ENCODE measurements at regions not wholly inside any gene's neighbourhood (a gene's known extent, or its start where the extent isn't known, plus 50 kb on each side); places are given as distances from the start of the nearest gene placed in this dataset.

DNA sequence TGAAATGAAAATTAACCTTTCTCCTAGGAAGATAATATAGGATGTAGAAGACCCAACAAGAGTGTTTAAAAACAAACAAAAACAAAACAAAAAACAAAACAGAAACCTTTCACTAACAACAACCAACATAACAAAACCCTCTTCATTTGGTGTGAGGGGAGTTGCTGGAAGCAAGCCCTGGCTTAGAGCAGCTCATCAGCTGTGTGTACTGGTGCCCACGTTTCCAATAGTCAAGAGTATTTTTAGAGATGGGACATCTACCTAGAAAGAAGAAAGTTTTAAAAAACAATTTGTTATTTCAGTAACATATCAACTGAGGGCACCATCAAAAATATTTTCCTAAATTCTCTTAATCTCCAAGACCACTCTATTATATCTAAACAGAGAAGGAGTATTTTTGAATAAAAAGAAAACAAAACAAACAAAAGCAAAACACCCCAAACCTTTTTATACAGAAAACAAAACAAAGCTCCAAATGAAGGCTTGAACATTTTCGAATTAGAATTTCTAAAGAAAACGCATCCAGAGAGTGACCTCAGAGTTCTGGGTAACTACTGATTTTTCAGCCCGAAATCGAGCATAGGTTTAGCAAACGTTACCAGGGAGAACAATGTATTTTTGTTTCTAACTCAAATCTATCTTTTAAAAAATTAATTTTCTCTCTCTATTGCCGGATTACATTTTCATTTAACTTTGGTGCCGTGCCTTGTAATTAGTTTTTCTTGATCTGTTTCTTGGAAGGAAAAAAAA lies 134.6 kb downstream of the INSIG2 start:
- DNase-seq = no peak

DNA sequence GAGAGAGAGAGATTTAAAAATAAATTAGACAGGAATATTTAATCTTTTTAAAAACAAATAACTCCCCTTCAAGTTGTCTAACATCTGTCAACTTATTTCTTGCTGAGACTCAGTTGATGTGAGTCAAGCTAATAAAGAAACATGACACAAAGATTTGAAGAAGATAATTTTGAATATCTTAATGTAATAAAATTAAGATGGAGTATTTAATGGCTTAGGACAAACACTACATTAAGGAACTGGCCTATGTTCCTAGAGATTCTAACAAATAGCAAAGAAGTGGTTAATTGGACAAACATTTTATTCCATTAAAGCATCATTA lies 134.0 kb downstream of the INSIG2 start:
- DNase-seq = no peak

DNA sequence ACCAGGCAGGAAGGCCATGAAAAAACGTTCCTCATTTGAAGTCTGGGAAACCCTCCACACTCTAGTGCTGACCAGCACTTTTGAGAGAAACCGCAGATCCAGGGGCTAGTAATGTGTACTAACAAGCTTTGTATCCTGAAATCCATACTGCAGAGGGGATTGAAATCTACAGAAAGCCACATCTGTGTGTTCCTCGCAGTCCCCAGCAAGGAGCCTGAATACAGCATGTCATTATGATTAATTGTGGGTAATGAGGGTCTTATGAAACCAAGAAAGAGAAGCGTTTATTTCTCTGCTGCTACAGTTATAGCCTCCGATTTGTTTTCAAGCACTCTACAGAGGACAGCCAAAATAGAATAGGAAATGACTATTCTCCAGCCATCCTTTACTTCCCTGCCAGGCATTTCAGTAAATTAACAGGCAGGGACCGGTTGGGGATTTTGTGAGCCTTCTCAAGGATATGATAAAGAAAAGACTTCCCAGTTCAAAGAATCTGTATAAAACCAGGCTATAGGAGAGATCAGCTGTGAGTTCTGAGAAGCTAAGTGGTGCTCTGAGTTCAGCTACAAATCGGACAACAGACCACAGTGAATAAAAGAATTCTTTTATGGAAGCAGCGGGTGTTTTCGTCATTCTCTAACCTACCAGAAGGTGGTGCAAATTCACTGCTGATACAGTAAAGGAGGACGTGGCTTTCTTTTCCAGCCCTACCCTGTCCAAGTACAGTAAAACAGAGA lies 133.4 kb downstream of the INSIG2 start:
- peak; percentile 45 for DNase-seq

DNA sequence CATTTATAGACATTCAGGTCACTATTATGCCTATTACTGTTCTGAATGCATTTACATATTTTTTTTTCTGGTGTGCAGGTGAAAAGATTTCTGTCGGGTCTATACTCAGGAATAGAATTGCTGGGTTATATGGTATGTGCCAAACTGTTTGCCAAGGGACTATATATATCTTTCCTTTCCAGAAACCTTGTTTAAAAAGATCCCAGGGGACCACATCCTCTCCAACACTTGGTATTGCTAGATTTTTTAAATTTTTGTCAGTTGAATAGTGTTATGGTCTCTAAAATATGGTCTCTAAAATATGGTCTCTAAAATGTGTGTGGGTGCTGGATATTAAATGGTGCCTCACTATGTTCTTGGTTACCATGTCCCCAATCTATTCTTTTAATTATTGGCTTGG lies 131.3 kb downstream of the INSIG2 start:
- DNase-seq = no peak

DNA sequence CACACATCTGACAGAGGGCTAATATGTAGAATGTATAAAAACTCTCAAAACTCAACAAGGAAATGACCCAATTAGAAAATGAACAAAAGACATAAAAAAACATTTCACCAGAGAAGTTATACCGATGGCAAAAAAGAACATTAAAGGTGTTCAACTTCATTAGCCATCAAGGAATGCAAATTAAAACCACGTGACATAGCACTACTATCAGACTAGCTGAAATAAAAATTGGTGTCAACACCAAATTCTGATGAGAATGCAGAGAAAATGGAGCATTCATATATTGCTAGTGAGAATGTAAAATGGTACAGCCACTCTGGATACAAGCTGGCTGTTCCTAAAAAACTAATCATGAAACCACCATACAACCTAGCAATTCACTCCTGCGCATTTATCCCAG lies 128.0 kb downstream of the INSIG2 start:
- DNase-seq = no peak

DNA sequence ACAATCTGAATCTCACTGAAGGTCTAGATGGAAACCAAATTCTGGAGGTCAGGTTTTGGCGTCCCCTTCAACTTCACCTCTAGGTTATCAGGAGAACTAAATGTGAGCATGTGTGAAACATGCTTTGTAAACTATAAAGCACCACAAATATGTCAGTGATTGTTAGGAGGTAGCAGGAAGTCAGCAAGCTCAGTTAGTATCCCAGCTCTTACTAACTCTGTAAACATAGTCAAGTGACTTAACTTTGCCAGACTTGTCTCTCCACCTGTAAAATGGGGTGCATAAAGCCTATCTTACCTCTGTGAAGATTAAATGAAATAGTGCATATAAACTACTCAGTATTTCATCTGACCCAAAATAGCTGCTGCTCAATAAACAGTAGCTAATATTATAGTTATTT lies 121.5 kb downstream of the INSIG2 start:
- no peak for DNase-seq

DNA sequence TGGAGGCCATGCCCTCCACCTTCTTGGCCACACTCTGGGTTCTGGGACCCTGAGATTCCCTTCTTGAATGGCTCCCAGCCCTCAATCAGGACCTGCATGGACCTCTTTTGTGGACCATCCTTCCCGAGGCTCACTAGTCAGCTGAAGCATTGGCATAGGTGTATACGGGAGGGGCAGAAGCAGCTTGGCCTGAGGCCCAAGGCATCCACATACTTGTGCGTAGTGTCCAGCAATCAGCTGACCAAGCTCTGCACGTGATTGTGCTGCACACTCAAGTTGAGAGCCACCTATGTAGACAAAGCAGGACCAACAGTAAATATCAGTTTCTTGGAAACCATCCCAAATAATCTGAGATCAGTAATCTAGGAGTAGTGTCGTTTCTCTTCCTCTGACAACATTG lies 119.6 kb downstream of the INSIG2 start:
- no peak for DNase-seq

DNA sequence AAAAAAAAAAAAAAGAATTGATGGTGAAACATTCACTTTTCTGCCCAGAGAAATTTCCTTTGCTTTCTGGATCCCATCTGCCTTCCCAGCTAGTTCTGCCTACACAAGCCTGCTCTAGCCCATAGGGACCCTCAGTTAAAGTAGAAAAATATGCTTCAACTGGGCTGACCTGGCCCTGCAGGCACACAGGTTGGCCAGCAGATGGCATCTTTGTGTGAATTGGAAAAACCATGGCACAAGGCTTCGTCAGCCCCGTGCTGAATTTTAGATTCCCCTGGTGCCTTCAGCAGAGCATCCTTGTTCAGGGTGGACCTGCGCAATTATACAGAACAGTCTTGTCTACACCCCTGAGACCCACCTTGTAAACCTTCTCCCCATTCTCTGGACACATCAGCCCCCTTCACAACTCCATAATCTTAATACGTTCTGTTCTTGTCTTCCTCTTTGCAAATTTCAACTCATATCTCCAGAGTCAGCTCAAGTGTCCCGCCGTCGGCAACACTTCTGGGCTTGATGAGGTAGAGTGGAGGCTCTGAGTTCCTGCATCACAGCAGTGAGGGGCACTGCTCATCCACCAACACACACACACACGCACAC lies 114.5 kb downstream of the INSIG2 start:
- peak; percentile 71 for DNase-seq

DNA sequence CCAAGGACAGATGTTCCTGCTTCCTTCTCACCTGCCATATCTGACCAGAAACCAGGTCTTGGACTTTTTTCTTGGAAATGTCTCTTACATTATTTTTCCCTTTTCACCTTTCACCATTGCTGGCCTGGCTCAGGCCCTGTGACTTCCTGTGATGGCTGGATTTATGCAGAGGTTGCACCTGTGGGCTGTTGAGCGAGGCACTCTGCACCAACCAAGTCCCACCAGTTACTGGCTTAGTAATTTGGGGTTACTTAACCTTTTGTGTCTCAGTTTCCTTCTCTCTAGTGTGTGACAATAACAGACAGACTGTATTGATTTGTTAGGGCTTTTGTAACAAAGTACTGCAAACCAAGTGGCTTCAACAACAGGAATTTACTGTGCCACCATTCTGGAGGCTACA lies 110.0 kb downstream of the INSIG2 start:
- DNase-seq = no peak

DNA sequence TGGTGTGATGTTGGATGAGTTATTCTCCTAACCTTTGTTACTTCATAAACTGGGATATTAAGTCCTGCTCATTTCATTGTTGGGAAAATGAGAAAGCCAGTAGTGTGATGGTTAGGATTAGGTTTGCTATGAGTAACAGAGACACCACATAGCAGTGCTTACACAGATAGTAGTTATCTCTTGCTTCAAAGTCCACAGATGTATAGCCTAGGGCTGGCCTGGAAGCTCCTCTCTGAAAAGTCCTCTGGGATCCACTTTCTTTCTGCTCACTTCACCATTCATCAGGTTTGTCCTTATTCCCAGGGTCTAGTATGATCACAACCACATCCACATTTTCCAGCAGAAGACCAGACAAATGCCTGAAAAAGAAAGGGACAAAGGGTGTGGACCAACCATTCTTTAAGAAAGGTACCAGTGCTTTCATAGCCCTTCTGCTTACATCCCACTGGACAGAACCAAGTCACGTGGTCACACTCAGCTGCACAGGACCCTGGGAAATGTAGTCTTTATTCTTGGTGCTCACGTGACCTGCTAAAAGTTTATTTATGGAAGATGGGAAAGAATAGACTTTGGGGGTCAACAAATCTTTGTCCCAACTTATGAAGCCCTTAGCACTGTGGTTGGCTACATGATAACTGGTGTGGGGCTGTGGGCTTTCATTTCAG lies 108.9 kb downstream of the INSIG2 start:
- no peak for DNase-seq

DNA sequence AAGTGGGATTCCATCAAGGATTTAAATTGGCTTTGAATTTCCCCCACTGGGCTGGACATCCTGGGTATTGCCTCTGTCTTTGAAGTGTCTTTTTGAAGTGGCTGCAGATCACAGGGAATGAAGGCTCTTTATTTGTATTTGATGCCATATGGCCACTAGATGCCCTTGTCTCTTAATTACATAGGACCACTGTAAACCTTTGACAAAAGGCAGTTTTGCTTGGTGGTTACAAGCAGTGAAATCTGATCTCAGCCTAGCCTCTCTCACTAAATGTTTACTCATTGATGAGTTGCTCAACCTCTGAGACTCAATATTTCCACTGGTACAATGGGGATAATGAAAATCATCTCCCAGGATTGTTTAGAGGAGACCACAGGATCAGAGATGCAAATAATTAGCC lies 102.2 kb downstream of the INSIG2 start:
- no peak for DNase-seq

DNA sequence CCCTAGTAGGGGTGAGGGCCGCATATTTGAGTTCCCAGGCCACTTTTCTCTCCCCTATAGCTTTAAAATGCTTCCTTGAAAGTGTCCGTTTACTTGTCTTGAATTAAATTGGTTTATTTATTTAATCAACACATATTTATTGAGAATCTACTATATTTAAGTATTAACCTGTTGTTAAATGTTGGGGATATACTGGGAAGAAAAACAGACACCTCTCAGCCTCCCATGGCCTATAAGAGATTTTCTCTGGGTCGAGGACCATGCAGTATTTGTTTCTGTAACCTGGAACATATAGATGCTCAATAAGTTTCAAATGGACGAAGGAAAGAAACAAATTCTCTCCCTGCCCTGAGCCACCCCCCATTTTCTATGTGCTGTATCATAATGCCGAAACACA lies 98.6 kb downstream of the INSIG2 start:
- no peak for DNase-seq

DNA sequence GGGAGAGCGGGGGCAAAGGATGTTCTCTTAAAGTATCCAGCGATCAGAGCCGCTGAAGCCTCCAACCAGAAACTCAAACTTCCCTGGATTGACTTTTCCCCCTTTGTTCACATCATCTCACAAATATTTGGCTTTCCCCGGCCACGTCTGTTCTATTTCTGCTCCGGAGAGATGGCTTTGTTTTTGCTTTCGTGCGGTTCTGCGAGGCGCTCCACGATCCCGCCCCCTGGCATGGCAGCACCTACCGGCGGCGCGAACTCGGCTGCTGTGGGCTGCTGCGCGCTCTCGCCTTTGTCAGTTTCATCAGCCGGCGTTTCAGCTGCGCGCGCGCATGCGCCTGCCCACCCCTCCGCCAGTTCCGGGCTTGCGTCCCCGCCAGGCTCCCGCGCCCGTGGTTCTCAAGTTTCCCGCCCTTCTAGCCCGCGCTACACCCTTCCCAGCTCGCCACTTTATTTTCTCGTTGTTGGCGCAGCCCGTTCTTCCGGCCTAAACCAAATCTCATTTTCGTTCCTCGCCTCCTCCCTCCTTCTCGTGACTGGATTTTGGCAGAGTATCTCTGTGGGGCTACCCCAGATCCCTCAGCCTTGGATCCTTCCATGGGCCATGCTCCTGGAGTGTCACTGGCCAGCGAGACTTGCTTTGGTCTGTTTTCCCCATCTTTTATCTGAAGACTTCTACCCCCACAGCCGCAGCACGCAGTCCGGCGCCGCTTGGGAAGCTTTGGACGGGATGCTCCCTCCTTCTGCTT lies 98.0 kb downstream of the INSIG2 start:
- peak; percentile 91 for DNase-seq

DNA sequence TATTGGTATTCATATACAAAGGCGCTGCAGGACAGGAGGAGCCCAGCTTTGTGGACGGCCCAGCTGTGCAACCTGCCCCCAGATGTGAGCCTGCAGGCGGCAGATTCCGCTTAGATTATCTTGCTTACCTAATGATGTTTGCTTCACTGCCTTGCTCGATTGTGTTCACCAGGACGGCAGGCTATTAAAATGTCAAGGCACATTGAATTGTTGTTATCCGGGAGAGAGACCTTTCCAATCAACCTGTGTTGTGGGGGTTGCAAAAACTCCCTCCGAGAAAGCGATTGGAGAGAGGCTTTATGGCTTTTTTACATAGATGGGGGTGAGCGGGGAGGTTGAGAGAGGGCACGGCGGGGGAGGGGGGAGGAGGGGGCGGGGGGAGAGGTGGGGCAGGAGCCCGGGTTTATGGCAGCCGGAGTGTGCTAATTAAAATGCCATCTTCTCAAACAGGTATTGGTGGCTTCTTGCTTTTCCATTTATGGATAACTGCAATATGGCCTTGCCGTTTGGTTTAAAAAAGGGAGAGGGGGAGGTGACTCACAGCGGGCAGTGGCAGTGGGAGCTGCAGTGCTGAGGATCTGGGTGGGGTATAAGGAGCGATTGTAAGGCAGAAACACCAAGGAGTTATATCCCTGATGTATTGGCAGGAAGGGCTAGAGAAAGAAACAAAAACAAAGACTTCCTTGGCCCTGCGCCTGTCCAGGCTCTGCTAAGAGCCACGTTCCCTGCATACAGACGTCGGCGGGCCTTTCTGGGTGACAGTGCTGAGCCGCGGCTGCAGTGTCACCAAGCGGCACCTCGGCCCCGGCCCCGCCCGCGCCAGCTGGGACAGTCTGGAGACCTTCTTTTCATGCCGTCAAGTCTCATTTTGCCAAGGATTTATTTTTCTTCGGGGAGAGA lies 97.2 kb downstream of the INSIG2 start:
- peak; percentile 77 for DNase-seq

DNA sequence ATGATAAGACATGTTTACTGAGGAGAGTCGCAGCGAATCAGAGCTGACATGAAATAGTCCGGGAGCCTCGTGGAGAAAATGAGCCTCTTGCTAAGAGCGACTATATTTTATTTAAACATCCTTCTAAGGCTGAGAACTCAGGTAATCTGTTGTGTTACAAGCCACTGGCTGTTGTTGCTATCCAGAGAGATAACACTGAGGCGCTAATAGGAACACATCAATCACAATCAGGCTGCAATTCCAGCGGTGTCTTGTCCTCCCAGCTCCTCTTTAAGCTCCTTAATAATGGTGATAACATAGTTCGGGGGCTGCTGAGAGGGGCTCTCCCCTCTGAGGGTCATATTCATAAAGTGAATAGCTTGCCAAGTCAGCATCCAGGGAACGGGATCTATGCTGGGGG lies 95.1 kb downstream of the INSIG2 start:
- no peak for DNase-seq

DNA sequence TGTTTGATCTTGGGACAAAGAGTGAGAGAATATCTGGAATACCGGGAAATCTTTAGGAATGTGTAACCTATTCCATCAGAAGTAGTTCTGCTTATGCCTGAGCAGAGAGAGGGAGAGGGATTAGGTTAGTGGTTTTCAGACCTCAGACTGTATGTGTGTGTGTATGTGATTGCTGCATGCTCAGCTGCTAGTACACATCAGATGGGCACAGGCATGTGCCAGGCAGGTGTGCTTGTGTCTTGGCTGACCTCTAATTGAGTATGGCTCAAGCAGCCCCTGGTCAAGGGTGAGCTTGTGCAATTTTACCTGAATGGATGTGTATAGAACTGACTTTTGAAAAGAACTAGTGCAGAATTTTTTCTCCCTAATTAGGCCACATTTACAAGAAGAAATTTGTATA lies 91.2 kb downstream of the INSIG2 start:
- DNase-seq = no peak

DNA sequence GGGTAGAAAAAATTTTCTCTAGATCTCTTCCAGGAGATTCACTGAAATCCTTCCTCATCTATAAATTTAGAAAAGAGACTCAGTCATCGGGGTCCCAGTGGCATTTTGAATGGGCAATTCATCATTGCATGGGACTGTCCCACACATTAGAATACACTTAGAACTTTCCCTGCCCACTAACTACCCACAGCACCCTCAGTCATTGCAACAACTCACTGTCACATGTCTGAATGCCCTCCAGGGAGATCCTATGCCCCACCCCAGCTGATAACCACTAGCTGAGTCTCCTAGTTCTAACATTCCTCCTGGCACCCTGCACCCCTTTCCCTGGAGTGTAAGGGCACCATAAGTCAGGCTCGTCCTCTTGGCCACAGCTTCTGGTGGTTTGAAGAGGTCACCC lies 89.6 kb downstream of the INSIG2 start:
- DNase-seq = no peak

DNA sequence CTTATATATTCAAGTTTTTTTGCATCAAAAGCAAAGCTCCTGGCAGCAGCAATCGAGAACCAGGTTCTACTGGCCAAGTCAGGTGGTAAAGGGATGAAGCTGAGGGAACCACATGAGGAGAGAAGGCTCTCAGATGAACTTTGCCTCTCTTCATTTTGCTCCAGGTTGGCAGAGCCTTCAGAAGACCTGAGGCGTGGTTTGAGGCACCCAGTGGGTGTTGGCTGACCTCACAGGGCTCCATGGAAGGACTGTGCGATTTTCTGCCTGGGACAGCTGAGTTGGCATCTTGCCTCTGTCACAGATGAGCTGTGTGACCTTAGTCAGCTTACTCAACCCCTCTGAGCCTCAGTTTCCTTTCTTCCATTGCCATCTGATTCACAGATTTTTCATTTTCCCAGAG lies 89.0 kb downstream of the INSIG2 start:
- DNase-seq = peak; percentile 57

DNA sequence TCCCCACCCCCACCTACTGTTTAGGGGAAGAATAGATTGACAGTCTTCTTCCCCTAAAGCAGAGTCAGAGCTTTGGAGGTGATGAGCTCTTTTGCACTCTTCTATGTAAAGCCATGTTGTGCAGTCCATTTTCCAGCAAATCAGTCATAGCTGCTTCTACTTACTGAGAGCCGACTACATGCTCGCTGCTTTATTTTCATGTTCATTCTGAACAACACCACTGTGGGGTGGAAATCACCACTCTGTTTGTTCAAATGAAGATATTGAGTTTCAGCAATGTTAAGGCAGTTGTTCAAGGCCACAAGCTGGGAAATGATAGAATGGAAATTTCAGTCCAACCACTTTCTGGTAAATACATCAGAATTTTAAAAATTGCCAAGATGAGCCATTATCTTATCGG lies 88.3 kb downstream of the INSIG2 start:
- DNase-seq = no peak

DNA sequence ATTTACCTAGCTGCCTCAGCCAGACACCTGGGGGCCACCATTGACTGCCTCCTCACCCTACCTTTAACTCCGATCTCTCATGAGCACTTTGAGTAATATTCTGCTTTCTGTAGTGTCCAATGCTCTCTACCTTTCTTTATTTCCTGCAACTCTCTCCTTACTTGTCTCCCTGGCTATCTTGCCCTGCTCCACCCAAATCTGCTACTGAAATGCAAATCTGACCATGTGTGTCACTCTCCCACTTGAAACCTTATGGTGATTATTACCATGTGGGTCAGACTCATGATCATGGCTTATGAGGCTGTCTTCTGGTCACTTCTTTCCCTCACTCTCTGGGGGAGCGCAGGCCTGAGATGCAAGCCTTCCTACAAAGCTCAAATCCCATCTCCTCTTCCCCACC lies 83.3 kb downstream of the INSIG2 start:
- DNase-seq = no peak

DNA sequence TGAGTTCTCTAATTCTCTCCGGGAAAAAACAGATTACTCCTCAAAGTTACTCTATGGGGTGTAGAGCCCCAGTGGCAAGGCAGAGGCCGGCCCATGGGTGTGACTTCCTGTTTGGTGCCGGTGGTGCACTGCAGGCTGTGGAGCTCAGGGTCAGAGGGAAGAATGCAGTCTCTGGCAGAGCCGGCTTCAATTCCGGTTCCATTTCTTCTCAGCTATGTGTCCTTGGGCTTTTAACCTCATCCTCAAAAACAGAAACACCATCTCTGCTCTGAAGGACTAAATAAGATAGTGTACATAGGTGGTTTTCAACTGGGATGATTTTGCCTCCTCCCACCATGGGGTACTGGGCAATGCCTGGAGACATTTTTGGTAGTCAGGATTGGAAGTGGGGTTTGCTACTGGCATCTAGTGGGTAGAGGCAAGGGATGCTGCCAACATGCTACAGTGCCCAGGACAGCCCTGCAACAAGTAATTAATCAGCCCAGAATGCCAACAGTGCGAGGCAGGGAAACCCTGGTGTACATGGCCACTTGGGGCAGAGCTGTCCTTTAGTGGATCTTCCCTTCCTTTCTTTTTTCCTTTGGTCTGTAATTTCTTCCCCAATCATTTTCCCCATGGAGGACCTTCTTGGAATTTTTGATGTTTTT lies 81.2 kb downstream of the INSIG2 start:
- peak; percentile 37 for DNase-seq

DNA sequence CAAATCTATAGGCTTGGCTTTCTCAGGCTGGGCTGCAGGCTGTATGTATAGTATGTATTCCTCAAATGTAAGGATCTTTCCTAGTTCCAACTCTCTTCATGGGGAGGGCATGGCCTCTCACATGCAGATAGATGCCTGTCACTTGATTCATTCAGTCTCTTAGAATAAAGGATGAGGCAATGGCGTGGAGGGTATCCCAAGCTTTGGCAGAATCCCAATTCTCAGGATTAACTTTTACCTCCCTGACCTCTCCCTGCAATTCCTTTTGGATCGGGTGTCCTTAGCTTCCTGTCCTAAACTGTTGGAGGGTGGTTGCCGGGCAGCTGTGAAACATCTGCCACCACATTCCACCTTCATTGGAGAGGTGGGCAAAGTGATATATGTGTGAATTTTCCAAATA lies 80.3 kb downstream of the INSIG2 start:
- DNase-seq = no peak
